HCT116 (cell line): ENCODE measurements at regions not wholly inside any gene's neighbourhood (a gene's known extent, or its start where the extent isn't known, plus 50 kb on each side); places are given as distances from the start of the nearest gene placed in this dataset.
A peak's percentile ranks its signal among the peaks of the same experiment; 100 is the strongest.

Experiments used
- ATAC-seq: fragments of 200-7000 bp; cut with Tn5 transposase; 2 replicates; pipeline ENCODE4 v1.9.1; 2020; ENCODE audit warnings: mild to moderate bottlenecking, moderate library complexity
- BruUV-seq: library from RNA; stranded (reverse); fragments of 400-500 nt; replicated peaks from 2 replicates; lab custom pipeline; 2021; lab: Mats Ljungman, UMichigan
- CTCF ChIA-PET: fragments of 300-600 bp; sonication (Branson Sonifier 250); formaldehyde crosslinking; loops from one replicate; lab custom pipeline; 2021; ENCODE audit warnings: antibody characterized with exemption; lab: Charles Lee
- POLR2A ChIA-PET: fragments of 300-600, 350-600 bp; sonication (Branson Sonifier 250); formaldehyde crosslinking; loops from one replicate; lab custom pipeline; 2021; ENCODE audit warnings: antibody characterized with exemption; lab: Charles Lee
- RAD21 ChIA-PET, 2 experiments: fragments of 300-600 bp; sonication (Branson Sonifier 250); formaldehyde crosslinking; loops; one replicate each; lab custom pipeline; 2023; ENCODE audit warnings: low total read pairs in 2 of 2; ENCODE audit not compliant: uncharacterized antibody in 2 of 2, unreplicated experiment in 2 of 2, low non-redundant PET in 1 of 2; lab: Charles Lee
- DNase-seq: peaks from one replicate; pipeline ENCODE4 v3.0.0-alpha.2; 2010; ENCODE audit warnings: low read depth, low spot score
- H2AFZ ChIP-seq: fragments of 200-600 bp; shearing (Covaris generic), sonication (generic); 2 replicates; pipeline ENCODE4 v1.6.1; 2017; ENCODE audit warnings: low read depth, mixed run types, mixed read lengths, antibody characterized with exemption, low read length; ENCODE audit not compliant: poor library complexity, severe bottlenecking
- H3K27ac ChIP-seq: 2 replicates; pipeline ENCODE4 v1.5.1; 2012; ENCODE audit warnings: low read depth, low read length
- H3K27me3 ChIP-seq: fragments of 200-600 bp; sonication (generic); 2 replicates; pipeline ENCODE4 v1.6.1; 2016; ENCODE audit warnings: mixed run types, low read length, mixed read lengths; ENCODE audit not compliant: insufficient read depth
- H3K36me3 ChIP-seq, 2 experiments: fragments of 200-500 bp in 1 of 2; fragments of 200-600 bp in 1 of 2; sonication (Bioruptor generic) in 1 of 2; sonication (generic) in 1 of 2; 2 replicates each; pipeline versions ENCODE4 v1.5.1 to v1.6.1; 2014 to 2016; ENCODE audit warnings: low read length in 2 of 2, inconsistent platforms in 1 of 2, mixed read lengths in 1 of 2, mixed run types in 1 of 2; ENCODE audit not compliant: insufficient read depth in 2 of 2, control insufficient read depth in 1 of 2
- H3K4me1 ChIP-seq, 2 experiments: fragments of 200-600 bp in 1 of 2; sonication (generic) in 1 of 2; 2 replicates each; pipeline versions ENCODE4 v1.5.1 to v1.6.1; 2012 to 2017; ENCODE audit warnings: low read length in 2 of 2, inconsistent platforms in 1 of 2, mild to moderate bottlenecking in 1 of 2, mixed read lengths in 1 of 2, mixed run types in 1 of 2, moderate library complexity in 1 of 2; ENCODE audit not compliant: insufficient read depth in 2 of 2, control insufficient read depth in 1 of 2
- H3K4me2 ChIP-seq: fragments of 200-600 bp; sonication (generic); 2 replicates; pipeline ENCODE4 v1.6.1; 2017; ENCODE audit warnings: mixed run types, low read length, mixed read lengths
- H3K4me3 ChIP-seq, 2 experiments: fragments of 200-600 bp in 1 of 2; sonication (generic) in 1 of 2; replicated peaks in 1 of 2; 2 replicates each; pipeline ENCODE4 v1.5.1; 2011 to 2016; ENCODE audit warnings: low read length in 2 of 2, control low read depth in 1 of 2, low read depth in 1 of 2, mild to moderate bottlenecking in 1 of 2, mixed read lengths in 1 of 2, mixed run types in 1 of 2
- H3K79me2 ChIP-seq: fragments of 200-600 bp; sonication (generic); 2 replicates; pipeline ENCODE4 v1.6.1; 2017; ENCODE audit warnings: mild to moderate bottlenecking, mixed run types, low read length, moderate library complexity, mixed read lengths; ENCODE audit not compliant: insufficient read depth
- H3K9ac ChIP-seq: fragments of 200-600 bp; sonication (generic); 2 replicates; pipeline ENCODE4 v1.6.1; 2016; ENCODE audit warnings: low read length, mixed read lengths
- H3K9me2 ChIP-seq: fragments of 200-600 bp; sonication (generic), shearing (Covaris generic); 2 replicates; pipeline ENCODE4 v1.6.1; 2017; ENCODE audit warnings: mixed run types, mild to moderate bottlenecking, moderate library complexity; ENCODE audit not compliant: insufficient read depth
- H3K9me3 ChIP-seq, 2 experiments: fragments of 200-500 bp in 1 of 2; fragments of 200-600 bp in 1 of 2; sonication (Bioruptor generic) in 1 of 2; sonication (generic) in 1 of 2; 2 replicates each; pipeline ENCODE4 v1.6.1; 2014 to 2017; ENCODE audit warnings: low read length in 2 of 2, mixed read lengths in 2 of 2, inconsistent platforms in 1 of 2, low read depth in 1 of 2, mild to moderate bottlenecking in 1 of 2, mixed run types in 1 of 2, moderate library complexity in 1 of 2; ENCODE audit not compliant: control insufficient read depth in 1 of 2, insufficient read depth in 1 of 2
- H4K20me1 ChIP-seq: fragments of 200-600 bp; sonication (generic), shearing (Covaris generic); 2 replicates; pipeline ENCODE4 v1.6.1; 2017; ENCODE audit warnings: mixed run types, mild to moderate bottlenecking, moderate library complexity; ENCODE audit not compliant: insufficient read depth
- CTCF ChIP-seq, 3 experiments: fragments of 200-600 bp in 1 of 3; sonication (generic) in 1 of 3; IDR thresholded peaks in 2 of 3; conservative IDR thresholded peaks in 1 of 3; 2 replicates each; pipeline ENCODE4 v1.5.1; 2012 to 2017; ENCODE audit warnings: low read depth in 2 of 3, low read length in 2 of 3, antibody characterized with exemption in 1 of 3, borderline replicate concordance in 1 of 3, control low read depth in 1 of 3, mild to moderate bottlenecking in 1 of 3, mixed read lengths in 1 of 3, mixed run types in 1 of 3, moderate library complexity in 1 of 3; ENCODE audit not compliant: insufficient read depth in 1 of 3
- EGR1 ChIP-seq: IDR thresholded peaks from 2 replicates; pipeline ENCODE4 v1.6.1; 2012; ENCODE audit warnings: low read depth
- EZH2 ChIP-seq: fragments of 200-600 bp; sonication (generic); IDR thresholded peaks from 2 replicates; pipeline ENCODE4 v1.6.1; 2017; ENCODE audit warnings: antibody characterized with exemption, mixed run types
- EZH2phosphoT487 ChIP-seq: fragments of 200-600 bp; IDR thresholded peaks from 2 replicates; pipeline ENCODE4 v1.6.1; 2018; ENCODE audit warnings: antibody characterized with exemption, borderline replicate concordance
- POLR2A ChIP-seq: IDR thresholded peaks from 2 replicates; pipeline ENCODE4 v1.7.0; 2011; ENCODE audit warnings: borderline replicate concordance; ENCODE audit not compliant: insufficient read depth, insufficient read length; ENCODE audit errors: extremely low read depth
- RAD21 ChIP-seq: IDR thresholded peaks from 2 replicates; pipeline ENCODE4 v1.6.1; 2012; ENCODE audit warnings: low read depth, mild to moderate bottlenecking
- REST ChIP-seq: IDR thresholded peaks from 2 replicates; pipeline ENCODE4 v1.6.1; 2012; ENCODE audit warnings: low read depth
- SIN3A ChIP-seq: IDR thresholded peaks from 2 replicates; pipeline ENCODE4 v1.6.1; 2012; ENCODE audit warnings: low read depth
- SRF ChIP-seq: IDR thresholded peaks from 2 replicates; pipeline ENCODE4 v1.6.1; 2012; ENCODE audit warnings: low read depth
- ZFX ChIP-seq: fragments of 450-650 bp; IDR thresholded peaks from 2 replicates; pipeline ENCODE4 v1.6.1; 2017
- intact Hi-C: fragments of 100-400 bp; cut with micrococcal nuclease; formaldehyde crosslinking; loops from 2 replicates; pipeline ENCODE4 v1.10.0; 2022

- ATAC-seq (peak; percentile 40; the same call in 1 of the 2 replicates), DNase-seq (peak; percentile 4)
- Histone ChIP-seq H4K20me1 (no peaks in the 10 kb centered on the region), H3K9me3 (no peaks in the 10 kb centered on the region), H3K27ac (no peak overlapping the region), H3K9me2 (no peaks in the 10 kb centered on the region), H3K4me1 (no peaks in the 10 kb centered on the region), H3K4me3 (no peak overlapping the region), H3K36me3 (no peaks in the 10 kb centered on the region), H2AFZ (no peak overlapping the region), H3K79me2 (no peaks in the 10 kb centered on the region)
- CTCF ChIA-PET, result no interaction called here
- intact Hi-C loops, result no loop called here
- TF ChIP-seq CTCF (IDR thresholded peaks at IDR 0.05 in 2 of 3, conservative IDR thresholded peaks at IDR 0.05 in 1 of 3; ENCODE audit: borderline replicate concordance in 1 of 3, insufficient read depth in 1 of 3, low read depth in 2 of 3, low read length in 2 of 3) (peak in 1 of 3 experiments; percentile 36; a peak in 1 of 6 replicates), EGR1 (no peak)
- TF ChIP-seq, all 23 proteins: peak for 1
- Histone ChIP-seq H3K4me2 (no peak overlapping the region), H3K9ac (no peak overlapping the region), H3K27me3 (no peaks in the 10 kb centered on the region)
- no TSS peak for BruUV-seq
- RAD21 ChIA-PET, result no interaction called here
- POLR2A ChIA-PET, result no interaction called here
Measured at GRCh38 chr2:84373391-84373790, 85.7 kb downstream of the SUCLG1 start.

- Histone ChIP-seq H3K9me3 (no peaks in the 10 kb centered on the region), H4K20me1 (no peaks in the 10 kb centered on the region), H3K4me2 (no peak overlapping the region), H3K79me2 (no peaks in the 10 kb centered on the region), H3K9ac (no peak overlapping the region), H2AFZ (no peak overlapping the region), H3K36me3 (no peaks in the 10 kb centered on the region), H3K9me2 (no peaks in the 10 kb centered on the region), H3K4me1 (no peaks in the 10 kb centered on the region), H3K4me3 (no peak overlapping the region), H3K27ac (no peak overlapping the region), H3K27me3 (0 out of 2 replicates have a peak, but pooled peaks cover 3% of the 10 kb centered on the region)
- CTCF ChIA-PET, result no interaction called here
- DNase-seq (no peak), ATAC-seq (no peak)
- no TSS peak for BruUV-seq
- intact Hi-C loops, result no loop called here
- POLR2A ChIA-PET, result no interaction called here
- TF ChIP-seq CTCF (IDR thresholded peaks at IDR 0.05 in 2 of 3, conservative IDR thresholded peaks at IDR 0.05 in 1 of 3; ENCODE audit: borderline replicate concordance in 1 of 3, insufficient read depth in 1 of 3, low read depth in 2 of 3, low read length in 2 of 3), result no peak
- TF ChIP-seq RAD21, result no peak
- no peak for TF ChIP-seq SRF
- no peak for TF ChIP-seq ZFX
- no peak for TF ChIP-seq SIN3A
- no peak for TF ChIP-seq EZH2
- TF ChIP-seq EZH2phosphoT487, result no peak
- TF ChIP-seq REST, result no peak
- no peak for TF ChIP-seq POLR2A
- RAD21 ChIA-PET, result no interaction called here
Measured at GRCh38 chr2:84362541-84362940, 96.5 kb downstream of the SUCLG1 start.
